ENCODE measurements at regions not wholly inside any gene's neighbourhood (a gene's known extent, or its start where the extent isn't known, plus 50 kb on each side); places are given as distances from the start of the nearest gene placed in this dataset.

DNA sequence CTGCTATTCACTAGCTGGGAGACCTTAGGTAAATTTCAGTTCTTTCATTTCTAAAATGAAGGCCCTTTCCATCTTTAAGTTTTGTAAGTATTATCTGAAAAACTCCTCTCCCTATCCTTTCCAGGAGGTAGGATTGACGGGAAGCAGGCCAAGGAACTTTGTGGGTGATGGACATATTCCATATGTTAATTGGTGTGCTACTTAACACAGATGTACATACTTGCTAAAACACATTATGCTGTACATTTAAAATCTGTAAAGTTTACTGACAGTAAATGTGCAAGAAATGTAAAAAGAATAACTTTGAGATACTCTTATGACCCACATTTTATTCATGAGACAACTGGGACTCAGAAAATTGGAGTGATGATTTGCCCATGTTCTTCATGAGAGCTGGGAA is 329.8 kb upstream of the LRRC3B start:
- TF ChIP-seq FOXA1 (IDR thresholded peaks at IDR 0.05) (no peak), REST (IDR thresholded peaks at IDR 0.05) (no peak), FOXA2 (IDR thresholded peaks at IDR 0.05) (no peak), TAF1 (conservative IDR thresholded peaks at IDR 0.05) (no peak), MAX (IDR thresholded peaks at IDR 0.05) (no peak), JUND (IDR thresholded peaks at IDR 0.05) (no peak), CTCF (IDR thresholded peaks at IDR 0.05; ENCODE audit: low read depth, low read length, missing input control) (no peak), SP1 (IDR thresholded peaks at IDR 0.05) (no peak), RXRA (IDR thresholded peaks at IDR 0.05) (no peak), EGR1 (IDR thresholded peaks at IDR 0.05; ENCODE audit: low read depth in 2 of 2) (no peak), HNF4G (IDR thresholded peaks at IDR 0.05) (no peak), HNF4A (conservative IDR thresholded peaks at IDR 0.05) (no peak), RAD21 (IDR thresholded peaks at IDR 0.05) (no peak), YY1 (IDR thresholded peaks at IDR 0.05) (no peak)
- TF ChIP-seq, protein P1, sequence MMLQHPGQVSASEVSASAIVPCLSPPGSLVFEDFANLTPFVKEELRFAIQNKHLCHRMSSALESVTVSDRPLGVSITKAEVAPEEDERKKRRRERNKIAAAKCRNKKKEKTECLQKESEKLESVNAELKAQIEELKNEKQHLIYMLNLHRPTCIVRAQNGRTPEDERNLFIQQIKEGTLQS (IDR thresholded peaks at IDR 0.05), result no peak
- TF ChIP-seq, protein P2, sequence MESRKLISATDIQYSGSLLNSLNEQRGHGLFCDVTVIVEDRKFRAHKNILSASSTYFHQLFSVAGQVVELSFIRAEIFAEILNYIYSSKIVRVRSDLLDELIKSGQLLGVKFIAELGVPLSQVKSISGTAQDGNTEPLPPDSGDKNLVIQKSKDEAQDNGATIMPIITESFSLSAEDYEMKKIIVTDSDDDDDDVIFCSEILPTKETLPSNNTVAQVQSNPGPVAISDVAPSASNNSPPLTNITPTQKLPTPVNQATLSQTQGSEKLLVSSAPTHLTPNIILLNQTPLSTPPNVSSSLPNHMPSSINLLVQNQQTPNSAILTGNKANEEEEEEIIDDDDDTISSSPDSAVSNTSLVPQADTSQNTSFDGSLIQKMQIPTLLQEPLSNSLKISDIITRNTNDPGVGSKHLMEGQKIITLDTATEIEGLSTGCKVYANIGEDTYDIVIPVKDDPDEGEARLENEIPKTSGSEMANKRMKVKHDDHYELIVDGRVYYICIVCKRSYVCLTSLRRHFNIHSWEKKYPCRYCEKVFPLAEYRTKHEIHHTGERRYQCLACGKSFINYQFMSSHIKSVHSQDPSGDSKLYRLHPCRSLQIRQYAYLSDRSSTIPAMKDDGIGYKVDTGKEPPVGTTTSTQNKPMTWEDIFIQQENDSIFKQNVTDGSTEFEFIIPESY (IDR thresholded peaks at IDR 0.05), result no peak
- Histone ChIP-seq H3K9me3 (ENCODE audit: control insufficient read depth in 4 of 4, low read length in 3 of 4) (no peaks in the 10 kb centered on the region), H3K9ac (ENCODE audit: low read depth in 1 of 2, low read length in 2 of 2) (no peak overlapping the region), H3K27ac (ENCODE audit: low read depth in 1 of 2, low read length in 2 of 2) (no peak overlapping the region), H3K4me1 (ENCODE audit: control insufficient read depth in 4 of 4, insufficient read depth in 4 of 4, low read length in 3 of 4) (no peaks in the 10 kb centered on the region), H3K27me3 (ENCODE audit: control insufficient read depth in 4 of 4, insufficient read depth in 4 of 4, low read length in 3 of 4) (no peaks in the 10 kb centered on the region), H3K36me3 (ENCODE audit: control insufficient read depth in 4 of 4, insufficient read depth in 3 of 4, low read depth in 1 of 4, low read length in 3 of 4) (no peaks in the 10 kb centered on the region), H3K4me3 (ENCODE audit: low read depth in 1 of 3, low read length in 3 of 3) (no peak overlapping the region)
- 75% methylated on average over 1 of the region's 1 CpG for WGBS
- no peak for DNase-seq (ENCODE audit: low spot score)

- no peaks in the 10 kb centered on the region for H3K36me3 ChIP-seq (ENCODE audit: control insufficient read depth in 4 of 4, insufficient read depth in 3 of 4, low read depth in 1 of 4, low read length in 3 of 4)
- no peak overlapping the region for H3K27ac ChIP-seq (ENCODE audit: low read depth in 1 of 2, low read length in 2 of 2)
- H3K4me3 ChIP-seq (ENCODE audit: low read depth in 1 of 3, low read length in 3 of 3), result no peak overlapping the region
- H3K9me3 ChIP-seq (ENCODE audit: control insufficient read depth in 4 of 4, low read length in 3 of 4), result no peaks in the 10 kb centered on the region
- H3K9ac ChIP-seq (ENCODE audit: low read depth in 1 of 2, low read length in 2 of 2), result no peak overlapping the region
- H3K27me3 ChIP-seq (ENCODE audit: control insufficient read depth in 4 of 4, insufficient read depth in 4 of 4, low read length in 3 of 4), result no peaks in the 10 kb centered on the region
- TF ChIP-seq YY1 (IDR thresholded peaks at IDR 0.05) (no peak), GABPA (IDR thresholded peaks at IDR 0.05 in 1 of 2, conservative IDR thresholded peaks at IDR 0.05 in 1 of 2) (no peak), CTCF (IDR thresholded peaks at IDR 0.05; ENCODE audit: low read depth, low read length, missing input control) (no peak), RXRA (IDR thresholded peaks at IDR 0.05) (no peak), RAD21 (IDR thresholded peaks at IDR 0.05) (no peak), FOXA1 (IDR thresholded peaks at IDR 0.05) (no peak), HNF4G (IDR thresholded peaks at IDR 0.05) (no peak), JUND (IDR thresholded peaks at IDR 0.05) (no peak), EGR1 (IDR thresholded peaks at IDR 0.05; ENCODE audit: low read depth in 2 of 2) (no peak), FOXA2 (IDR thresholded peaks at IDR 0.05) (no peak), HNF4A (conservative IDR thresholded peaks at IDR 0.05) (no peak)
- TF ChIP-seq, protein P1 (IDR thresholded peaks at IDR 0.05), result no peak
- TF ChIP-seq, protein P2 (IDR thresholded peaks at IDR 0.05), result no peak
- no peaks in the 10 kb centered on the region for H3K4me1 ChIP-seq (ENCODE audit: control insufficient read depth in 4 of 4, insufficient read depth in 4 of 4, low read length in 3 of 4)
- DNase-seq (ENCODE audit: low spot score), result no peak
Observed at GRCh38 chr3:26293329-26293844, 329.2 kb upstream of the LRRC3B start.

All from liver (tissue), 8 donors.